ENCODE measurements at regions not wholly inside any gene's neighbourhood (a gene's known extent, or its start where the extent isn't known, plus 50 kb on each side); places are given as distances from the start of the nearest gene placed in this dataset.
A peak's percentile ranks its signal among the peaks of the same experiment; 100 is the strongest.
"Not testable (repeated sequence)": the region's sequence is repeated elsewhere in the genome, so short reads cannot be mapped to it uniquely, and the experiment has no call there.

DNA sequence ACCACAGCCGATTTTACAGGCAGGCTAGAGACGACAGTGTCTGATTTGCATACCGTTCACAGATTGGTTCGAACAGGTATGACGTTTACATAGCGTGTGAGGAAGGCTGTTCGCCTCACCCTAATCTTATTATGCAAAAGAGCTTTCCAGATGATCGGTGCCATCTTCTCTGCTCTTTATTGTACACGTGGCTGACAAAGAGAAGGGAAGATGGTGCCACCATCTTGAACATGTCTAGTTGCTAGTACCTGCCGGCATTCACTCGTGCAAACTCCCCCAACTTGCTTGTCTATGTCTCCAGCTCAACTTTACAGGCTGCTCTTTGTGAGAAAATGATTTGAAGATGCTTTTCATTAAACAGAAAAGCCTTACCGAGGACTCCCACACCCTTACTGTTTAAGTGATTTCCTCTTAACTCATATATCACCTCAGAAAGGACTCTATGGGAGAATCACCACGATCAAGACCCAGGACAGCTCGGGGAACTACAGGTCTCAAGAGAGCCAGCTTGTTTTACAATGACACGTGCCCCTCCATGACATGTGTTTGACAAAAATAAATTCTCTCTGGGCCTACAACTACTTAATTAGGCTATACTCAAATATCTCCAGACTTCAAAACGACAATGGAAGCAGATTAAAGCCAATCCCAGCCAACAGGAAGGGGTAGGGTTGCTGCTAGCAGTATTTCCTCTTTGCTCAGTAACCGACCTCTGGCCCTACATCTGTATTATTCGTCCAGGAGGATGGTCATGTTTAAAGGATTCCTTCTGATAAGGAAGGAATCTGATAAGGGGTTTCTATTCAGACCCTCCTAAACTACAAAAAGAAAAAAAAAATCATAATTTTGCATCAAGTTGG, 480.6 kb downstream of the TMEM114 start:
- DNase-seq = no peak

DNA sequence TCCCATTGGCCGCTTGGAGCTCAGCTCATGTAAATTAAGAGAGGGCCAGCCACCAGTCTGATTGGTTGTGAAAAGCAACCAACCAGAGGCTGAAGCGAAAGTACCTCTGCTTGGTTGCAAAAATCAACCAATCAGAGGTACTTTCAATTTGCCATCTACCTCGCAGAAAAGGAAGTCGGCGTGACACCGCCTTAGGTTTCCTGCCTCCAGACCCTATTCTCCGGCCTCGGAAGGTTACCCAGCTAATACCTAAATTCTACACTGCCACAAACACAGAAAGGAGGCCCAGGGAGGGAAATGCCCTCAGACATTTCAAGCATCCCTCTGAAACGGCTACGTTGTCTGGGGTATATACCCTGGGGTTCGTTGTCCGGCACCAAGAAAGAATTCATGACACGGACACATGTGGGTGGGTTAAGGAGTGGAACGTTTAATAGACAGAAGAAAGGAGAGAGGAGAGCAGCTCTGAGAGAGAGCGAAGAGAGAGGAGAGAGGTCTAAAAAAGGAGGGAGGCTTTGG, 481.3 kb downstream of the TMEM114 start:
- DNase-seq = no peak

DNA sequence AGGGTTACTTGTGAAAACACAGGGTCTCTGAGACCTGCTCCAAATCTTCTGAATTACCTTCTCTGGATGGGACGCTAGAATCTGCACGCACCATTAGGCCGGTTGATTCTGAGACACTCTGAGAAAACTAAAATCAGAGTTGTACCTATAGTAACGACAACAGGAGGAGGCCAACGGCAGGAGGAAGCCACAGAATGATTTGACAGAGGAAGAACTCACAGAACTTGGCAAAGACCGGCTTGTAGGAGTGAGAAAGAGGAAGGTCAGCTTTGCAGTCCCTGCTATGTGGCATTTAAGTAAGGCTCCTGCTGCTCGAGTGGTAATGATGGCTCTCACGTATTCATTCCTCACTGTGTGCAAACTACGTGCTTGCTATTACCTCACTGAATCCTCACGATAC, 483.0 kb downstream of the TMEM114 start:
- DNase-seq = peak; percentile 1 to 20

DNA sequence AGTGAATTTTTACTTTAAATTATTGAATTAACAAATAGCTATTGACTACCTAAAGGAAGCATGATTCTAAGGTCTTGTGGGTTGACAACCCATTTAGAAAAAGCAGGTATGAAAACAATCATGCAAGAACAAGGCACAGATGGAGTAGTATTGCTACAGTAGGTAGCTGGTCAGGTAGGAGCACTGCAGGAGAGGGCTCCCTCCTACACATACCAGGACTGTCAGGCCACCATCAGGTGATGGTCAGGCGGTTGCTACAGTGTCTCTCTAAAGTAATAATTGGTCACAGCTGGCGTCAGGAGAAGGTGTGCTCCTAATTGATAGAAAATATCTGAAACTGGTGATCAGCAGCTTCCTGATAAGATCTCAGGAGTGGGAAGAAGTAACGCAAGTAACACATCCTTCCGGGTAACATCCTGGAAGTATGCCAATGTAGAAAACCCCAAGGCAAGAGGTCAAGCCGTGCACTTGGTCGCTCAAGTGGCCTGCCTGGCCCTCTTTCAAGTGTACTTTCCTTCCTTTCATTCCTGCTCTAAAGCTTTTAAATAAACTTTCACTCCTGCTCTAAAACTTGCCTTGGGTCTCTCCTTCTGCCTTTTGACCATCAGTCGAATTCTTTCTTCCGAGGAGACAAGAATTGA, 486.5 kb downstream of the TMEM114 start:
- DNase-seq = no peak

DNA sequence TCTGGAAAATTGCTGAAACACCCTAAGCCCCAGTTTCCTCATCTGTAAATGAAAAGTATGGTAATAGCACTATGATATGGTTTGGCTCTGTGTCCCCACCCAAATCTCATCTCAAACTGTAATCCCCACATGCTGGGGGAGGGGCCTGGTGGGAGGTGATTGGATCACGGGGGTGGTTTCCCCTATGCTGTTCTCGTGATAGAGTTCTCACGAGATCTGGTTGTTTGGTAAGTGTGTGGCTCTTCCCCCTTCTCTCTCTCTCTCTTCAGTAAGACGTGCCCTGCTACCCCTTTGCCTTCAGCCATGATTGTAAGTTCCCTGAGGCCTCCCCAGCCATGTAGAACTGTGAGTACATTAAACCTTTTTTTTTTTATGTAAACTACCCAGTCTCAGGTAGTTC, 490.7 kb downstream of the TMEM114 start:
- no peak for DNase-seq

DNA sequence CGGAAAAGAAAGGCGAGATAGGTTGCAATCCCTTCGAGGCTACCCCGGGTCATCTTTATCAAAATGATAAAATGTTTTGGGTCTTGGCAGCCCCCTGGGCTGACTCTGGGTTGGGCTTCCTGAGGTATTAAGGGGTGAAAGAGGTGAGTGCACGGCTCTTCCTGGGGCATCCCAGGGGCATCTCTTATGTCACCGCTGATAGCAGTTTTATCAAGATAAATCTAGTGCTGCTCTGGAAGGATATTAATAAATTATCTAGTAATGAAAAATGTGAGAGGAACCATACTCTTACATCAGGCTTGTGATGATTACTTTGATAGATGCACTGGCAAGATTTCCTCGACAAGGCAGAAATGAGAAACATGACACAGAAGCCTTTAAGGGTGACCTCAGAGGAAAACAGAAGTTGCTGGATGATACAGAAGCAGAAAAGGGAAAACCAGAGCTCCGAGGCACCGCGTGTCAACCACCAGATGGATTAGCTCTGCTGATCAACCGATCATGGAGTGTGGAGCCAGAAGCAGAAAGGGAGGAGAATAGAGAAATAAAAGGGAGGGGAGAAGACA, 491.3 kb downstream of the TMEM114 start:
- peak in 1 of 2 donors; percentile 12 for DNase-seq

DNA sequence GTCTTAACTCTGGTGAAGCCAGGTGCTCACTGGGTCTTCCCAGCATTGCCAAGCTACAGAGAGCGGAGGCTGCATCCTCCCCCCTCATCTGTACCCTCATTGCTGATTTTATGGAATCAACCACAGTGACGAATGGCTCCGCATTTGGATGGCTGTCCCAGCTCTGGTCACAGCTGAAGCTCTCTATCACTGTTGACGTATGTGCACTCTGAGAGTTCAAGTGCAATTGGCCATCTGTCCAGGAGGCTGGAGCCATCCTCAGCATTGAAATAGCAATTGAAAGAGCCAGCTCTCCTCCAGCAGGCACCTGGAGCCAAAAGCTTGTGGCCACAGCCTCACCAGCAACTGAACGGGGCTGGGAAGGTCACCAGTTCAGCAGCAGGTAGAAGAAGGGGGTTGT, 494.1 kb downstream of the TMEM114 start:
- no peak for DNase-seq

DNA sequence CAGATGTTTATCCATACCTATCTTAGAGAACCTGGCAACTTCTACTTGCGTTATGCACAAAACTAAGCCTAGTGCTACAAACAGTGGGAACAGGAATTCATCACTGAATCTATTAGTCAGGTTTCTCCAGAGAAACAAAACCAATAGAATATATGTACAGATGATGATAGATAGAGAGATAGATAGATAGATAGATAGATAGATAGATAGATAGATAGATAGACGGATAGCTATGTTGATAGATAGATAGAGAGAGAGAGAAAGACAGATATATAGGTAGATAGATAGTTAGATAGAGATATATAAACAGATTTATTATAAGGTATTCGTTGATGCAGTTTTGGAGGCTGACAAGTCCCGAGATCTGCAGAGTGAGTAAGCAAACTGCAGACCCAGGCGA, 495.6 kb downstream of the TMEM114 start:
- DNase-seq = no peak

DNA sequence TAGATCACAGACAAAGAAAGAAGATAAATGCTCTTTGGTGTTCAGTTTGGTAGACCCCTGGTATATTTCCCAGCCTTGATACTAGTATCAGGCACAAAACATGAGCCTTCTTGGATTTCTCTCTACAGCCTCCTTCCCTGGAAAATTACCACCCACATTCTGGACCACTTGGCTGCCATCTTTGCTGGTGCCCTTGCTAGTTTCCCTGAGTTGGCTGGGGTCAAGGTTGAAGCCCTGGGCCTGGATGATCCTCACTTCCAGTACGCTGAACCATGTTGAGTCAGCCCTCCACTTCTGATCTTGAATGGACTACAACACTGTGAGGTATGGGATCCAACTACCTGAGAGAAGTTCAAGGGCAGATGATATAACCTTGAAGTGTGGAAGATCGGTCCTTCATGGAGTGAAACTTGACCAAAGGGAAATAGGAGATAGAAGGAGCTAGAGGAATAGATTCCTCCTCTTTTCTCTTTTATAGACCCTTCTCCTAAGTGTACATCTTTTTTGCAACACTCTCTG, 501.4 kb downstream of the TMEM114 start:
- DNase-seq = no peak

DNA sequence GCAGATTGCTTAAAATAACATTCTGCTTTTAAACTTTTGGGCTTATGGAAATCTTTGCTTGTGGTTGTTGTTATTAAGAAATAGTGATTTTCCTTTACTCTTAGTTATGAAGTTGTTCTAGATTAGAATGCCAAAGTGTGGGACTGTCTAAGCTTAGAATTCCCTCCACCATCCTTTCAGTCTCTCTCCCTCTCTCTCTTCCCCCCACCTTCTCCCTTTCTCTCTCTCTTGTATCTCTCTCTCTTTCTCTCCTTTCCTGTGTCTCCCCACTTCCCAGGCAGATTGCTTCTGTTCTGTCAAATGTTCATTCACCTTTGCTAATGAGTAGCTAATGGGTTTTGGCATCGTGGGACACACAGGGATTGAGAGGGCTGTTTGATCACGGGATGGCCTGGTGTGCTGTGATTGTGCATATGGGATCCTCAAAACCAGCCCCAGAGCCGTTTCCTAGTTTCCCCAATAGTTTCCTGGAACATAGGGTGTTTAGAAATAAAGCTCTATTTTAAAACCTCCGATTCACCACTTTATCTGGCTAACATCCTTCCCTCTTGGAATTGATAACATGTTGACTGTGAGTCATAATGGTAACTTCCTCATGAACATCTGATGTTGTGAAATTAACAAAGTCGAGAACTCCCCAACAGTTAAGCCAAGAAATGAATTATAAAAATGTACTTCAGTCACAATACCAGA, 502.6 kb downstream of the TMEM114 start:
- DNase-seq = peak; percentile 31 to 65

DNA sequence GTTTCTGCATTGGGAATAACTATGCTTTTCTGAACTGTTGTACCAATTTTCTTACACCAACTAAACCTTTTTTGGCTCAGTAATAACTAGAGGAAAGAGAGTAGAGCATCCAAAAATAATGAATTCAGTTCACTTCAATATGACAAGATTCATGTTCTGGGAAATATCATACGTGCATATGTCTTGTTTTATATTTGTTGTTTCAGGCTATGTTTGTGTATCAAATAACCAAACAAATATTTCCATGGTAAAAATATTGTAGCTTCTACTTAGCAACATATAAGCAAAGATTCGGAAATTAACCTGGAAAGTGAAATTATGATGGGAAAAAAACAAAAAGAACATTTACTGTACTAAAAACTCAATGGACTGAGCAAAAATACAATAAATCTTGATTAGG, 503.2 kb downstream of the TMEM114 start:
- no peak for DNase-seq

DNA sequence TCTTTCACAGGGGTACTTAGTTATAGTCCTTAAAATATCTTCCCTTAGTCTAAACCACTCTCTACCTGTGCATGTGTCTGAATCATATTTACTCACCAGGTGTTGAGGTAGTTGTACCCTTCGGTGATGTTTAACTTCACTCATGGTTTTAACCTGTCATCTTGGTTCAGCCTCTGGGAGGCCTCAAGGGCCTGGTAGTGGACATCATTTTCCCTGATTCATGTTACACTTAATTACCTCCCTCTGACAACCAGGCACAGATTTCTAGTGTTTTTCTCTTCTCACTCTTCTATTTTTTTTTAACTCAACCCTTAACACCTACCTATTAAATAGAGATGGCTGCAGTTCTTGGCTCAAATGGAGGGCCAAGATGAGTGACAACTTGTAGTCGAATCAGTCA, 505.4 kb downstream of the TMEM114 start:
- DNase-seq = no peak

DNA sequence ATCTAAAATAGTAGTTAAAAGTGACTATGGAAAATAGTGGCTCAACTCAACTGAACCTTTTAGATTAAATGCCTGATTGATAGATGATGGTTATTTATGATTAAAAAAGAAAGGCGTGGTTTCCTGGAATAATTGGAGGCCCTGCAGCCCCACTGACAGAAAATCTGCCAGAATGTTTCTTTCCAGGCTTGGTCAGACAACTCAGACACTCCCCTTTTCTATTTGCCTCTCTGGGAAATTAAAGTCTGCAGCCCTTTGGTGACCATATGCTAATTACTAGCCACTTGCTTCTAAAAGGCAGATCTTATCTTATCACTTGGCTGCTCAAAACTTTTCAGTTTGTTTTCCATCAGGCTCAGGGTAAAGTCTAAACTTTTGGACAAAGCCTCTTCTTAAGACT, 506.0 kb downstream of the TMEM114 start:
- DNase-seq = no peak

DNA sequence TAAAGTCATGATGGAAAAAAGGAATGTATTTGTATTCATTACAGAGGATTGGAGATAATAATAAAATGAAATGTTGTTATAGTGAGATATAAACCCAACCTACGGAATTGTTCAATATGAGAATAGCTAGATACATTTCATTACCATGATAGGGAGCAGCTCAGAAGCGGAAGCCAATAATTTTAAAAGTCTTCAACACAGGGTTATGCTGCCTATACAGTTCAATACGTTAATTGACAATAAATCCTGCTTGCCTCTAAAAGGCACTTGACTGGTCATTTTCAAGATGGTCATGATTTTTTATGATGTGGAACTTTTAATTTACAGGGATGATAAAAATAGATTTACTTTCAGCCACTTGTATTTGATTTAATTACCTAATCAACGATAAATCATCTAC, 506.8 kb downstream of the TMEM114 start:
- DNase-seq = no peak

DNA sequence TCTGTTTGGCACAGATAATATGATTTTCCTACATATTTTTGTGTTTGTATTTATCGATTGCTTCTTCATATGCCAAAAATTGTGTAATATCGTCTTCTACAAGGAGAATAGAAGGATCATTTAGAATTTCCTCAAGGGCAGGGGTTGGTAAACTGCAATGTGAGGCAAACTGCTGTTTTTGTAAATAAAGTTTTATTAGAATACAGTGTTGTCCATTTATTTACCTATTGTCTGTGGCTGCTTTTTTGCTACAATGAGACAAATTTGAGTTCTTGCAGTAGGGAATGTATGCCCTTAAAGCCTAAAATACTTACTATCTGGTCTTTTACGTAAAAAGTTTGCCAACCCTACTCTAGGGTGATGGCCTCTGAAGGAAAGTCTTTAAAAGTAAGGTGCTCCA, 509.5 kb downstream of the TMEM114 start:
- DNase-seq = no peak

DNA sequence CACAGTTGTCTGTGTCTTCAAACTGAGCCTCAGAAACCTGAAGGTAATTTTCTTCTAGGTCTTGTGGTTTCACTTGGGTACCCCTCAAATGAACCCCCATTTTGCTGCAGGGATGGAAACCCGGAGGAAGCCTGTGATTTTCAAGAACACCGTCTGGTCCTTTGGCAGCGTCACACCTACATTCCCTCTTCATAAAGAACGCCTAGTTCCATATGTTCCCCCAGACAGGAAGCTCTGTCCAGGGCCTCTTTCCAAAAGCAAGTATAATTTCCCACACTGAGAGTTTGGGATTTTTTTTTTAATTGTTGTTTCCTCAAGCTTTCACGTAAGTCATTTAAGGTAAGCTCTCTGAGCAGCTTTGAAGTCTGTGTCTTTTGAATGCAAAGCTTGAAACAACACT, 515.0 kb downstream of the TMEM114 start:
- no peak for DNase-seq

DNA sequence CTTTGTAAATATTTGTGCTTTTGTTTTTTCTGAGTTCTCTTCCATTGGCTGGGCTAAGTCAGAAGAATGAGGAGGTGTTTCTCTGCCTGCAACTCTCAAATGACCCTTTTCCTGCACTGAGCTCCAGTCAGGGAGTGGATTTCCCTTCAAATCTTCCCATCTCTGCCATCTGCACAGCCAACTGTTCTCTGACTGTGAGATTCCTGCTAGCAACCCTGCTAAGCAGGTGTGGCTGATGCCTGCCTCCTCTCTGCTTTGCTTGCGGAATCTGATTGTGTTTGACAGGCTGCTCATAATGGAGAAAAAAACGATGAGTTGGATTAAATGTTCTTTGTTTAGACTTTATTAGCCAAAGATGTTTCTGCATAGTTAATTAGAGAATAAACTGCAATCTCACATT, 519.8 kb downstream of the TMEM114 start:
- no peak for DNase-seq

DNA sequence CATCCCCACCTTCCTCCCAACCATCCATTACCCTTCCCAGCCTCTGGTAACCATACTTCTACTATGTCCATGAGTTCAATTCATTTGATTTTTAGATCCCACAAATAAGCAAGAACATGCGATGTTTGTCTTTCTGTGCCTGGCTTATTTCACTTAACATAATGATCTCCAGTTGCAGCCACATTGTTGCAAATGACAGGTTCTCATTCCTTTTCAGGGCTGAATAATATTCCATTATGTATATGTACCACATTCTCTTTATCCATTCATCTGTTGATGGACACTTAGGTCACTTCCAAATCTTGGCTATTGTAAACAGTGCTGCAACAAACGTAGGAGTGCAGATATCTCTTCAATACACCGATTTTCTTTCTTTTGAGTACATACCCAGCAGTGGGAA, 522.1 kb downstream of the TMEM114 start:
- DNase-seq = not testable (repeated sequence)

DNA sequence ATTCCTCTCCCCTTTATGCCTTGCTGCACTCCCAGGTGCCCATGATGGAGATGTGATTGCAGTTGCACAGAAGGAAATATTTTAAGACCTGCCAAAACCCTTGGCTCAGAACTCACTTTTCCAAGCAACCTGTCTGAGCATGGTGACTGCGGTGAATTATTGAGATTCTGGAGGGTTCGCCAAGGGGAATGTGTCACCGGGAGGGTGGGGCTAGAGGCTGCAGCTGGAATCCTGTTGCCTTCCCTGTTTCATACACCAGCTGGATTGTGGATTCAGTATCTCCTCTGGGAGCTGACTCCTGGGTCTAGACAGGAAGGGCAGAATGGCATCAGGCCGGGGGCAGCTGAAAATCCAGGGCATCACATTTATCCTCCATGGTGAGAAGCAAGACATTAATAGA, 527.2 kb downstream of the TMEM114 start:
- DNase-seq = no peak

DNA sequence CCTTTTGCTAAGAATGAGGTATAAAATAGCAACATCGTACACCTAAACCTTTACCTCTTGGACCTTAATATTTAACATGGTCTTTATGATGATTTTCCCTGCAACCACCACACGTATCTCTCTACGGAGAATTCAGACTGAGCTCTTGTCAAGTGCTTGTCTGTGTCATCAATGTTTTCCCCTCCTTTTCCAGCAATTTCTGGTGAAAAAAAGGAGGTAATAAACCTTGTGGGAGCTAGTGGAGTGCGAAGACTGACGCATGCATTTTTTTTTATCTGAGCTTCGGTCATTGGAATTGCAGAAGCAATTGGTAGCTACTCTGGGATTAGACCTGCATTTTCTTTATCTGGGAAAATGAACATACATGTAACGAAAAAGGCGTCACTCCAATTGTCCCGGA, 527.6 kb downstream of the TMEM114 start:
- no peak for DNase-seq

DNA sequence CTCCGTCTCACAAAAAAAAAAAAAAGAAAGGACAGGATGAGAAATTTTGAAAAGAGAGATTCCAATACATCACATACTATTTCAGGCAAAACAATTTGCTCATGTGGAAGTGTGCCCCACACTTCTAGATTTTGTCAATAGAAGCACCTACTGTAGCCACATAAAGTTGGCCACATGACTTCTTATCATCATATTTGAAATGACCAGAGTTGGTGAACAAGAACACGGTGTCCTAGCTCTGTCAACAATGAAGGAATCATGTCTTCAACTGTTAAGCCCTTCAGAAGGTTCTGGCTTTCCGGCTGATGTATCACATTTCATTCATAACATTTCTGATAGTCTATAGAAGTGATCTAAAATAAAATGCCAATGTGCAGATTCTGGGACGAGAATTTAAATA, 534.5 kb downstream of the TMEM114 start:
- no peak for DNase-seq

DNA sequence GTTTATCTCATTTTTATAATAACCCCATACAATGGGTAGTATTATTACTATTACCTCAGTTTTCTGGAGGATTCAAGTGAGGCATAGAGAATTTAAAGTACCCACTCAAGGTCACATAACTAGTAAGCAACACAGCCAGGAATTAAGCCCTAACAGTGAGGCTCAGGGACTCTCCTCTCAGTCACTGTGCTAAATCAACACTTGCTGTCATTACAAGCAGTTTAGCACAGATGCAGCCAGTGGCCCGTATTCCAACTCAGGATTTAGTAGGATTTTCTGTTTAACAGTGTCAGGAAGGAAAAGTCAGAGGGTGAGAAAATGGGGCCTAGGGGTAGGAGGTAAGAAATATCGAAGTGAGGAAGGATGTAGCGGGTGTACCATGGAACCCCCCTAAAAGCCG, 536.9 kb downstream of the TMEM114 start:
- DNase-seq = no peak

DNA sequence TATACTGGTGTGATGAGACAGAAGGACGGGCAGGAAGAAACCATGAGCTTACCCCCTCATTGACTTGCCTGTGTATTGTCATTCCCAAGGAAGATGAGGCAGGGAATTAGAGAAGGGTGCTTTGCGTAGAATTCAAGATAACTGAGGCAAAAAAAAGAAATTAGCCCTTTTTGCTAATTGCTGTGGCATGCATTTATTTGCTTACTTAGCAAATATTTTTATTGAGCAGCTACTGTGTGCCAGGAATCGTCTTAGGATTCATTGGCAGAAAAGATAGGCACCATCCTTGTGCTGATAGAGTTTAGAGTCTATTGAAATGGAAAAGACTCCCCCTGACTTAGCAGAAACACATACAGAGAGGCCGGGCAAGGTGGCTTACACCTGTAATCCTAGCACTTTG, 541.9 kb downstream of the TMEM114 start:
- no peak for DNase-seq
